ENCODE measurements at regions not wholly inside any gene's neighbourhood (a gene's known extent, or its start where the extent isn't known, plus 50 kb on each side); places are given as distances from the start of the nearest gene placed in this dataset.

GRCh38 chr15:60091911-60092310, 87.8 kb downstream of the FOXB1 start:
- H3K27me3 ChIP-seq (ENCODE audit: insufficient read depth, low read length), result no peaks in the 10 kb centered on the region
- H3K9me3 ChIP-seq (ENCODE audit: insufficient read depth, low read depth, low read length), result no peaks in the 10 kb centered on the region
- H3K36me3 ChIP-seq (ENCODE audit: insufficient read depth, low read length), result no peaks in the 10 kb centered on the region
- peaks cover 29% of the 10 kb centered on the region for H3K4me1 ChIP-seq (ENCODE audit: insufficient read depth, low read length)
- H3K27me3 Mint-ChIP-seq (ENCODE audit: low read depth, unreplicated experiment), result peaks cover 2% of the 10 kb centered on the region
- no peak for FAIRE-seq
- peak overlapping the region; percentile 64 for H3K27ac Mint-ChIP-seq (ENCODE audit: unreplicated experiment)
- no peak overlapping the region for H3K4me3 Mint-ChIP-seq (ENCODE audit: unreplicated experiment)
- no peak overlapping the region for H2AFZ ChIP-seq (ENCODE audit: low read depth, low read length)
- no peak for TF ChIP-seq CTCF (IDR thresholded peaks at IDR 0.05; ENCODE audit: insufficient read depth, low read depth, low read length)
- TF ChIP-seq EZH2 (IDR thresholded peaks at IDR 0.05; ENCODE audit: insufficient read depth, low read length), result no peak
- H4K20me1 ChIP-seq (ENCODE audit: insufficient read depth, low read length), result no peaks in the 10 kb centered on the region
- no peak overlapping the region for H3K9ac ChIP-seq (ENCODE audit: low read length)
- peaks cover 6% of the 10 kb centered on the region for H3K9me3 Mint-ChIP-seq (ENCODE audit: unreplicated experiment)
- peaks cover 33% of the 10 kb centered on the region for H3K4me1 Mint-ChIP-seq (ENCODE audit: low read depth, unreplicated experiment)
- no peak overlapping the region for H3K4me3 ChIP-seq (ENCODE audit: insufficient read depth, low read depth, low read length)
- no peaks in the 10 kb centered on the region for H3K36me3 Mint-ChIP-seq (ENCODE audit: low read depth, unreplicated experiment)
- no peak for DNase-seq (ENCODE audit: low read depth)
- no peak overlapping the region for H3K4me2 ChIP-seq (ENCODE audit: low read length)
- no peak overlapping the region for H3K27ac ChIP-seq (ENCODE audit: low read depth, low read length)
- H3K79me2 ChIP-seq (ENCODE audit: insufficient read depth, low read length), result no peaks in the 10 kb centered on the region

GRCh38 chr15:60093273-60094067, 89.4 kb downstream of the FOXB1 start:
- no peak overlapping the region for H3K4me3 Mint-ChIP-seq (ENCODE audit: unreplicated experiment)
- H3K27ac Mint-ChIP-seq (ENCODE audit: unreplicated experiment), result no peak overlapping the region
- Histone ChIP-seq H4K20me1 (ENCODE audit: insufficient read depth, low read length) (no peaks in the 10 kb centered on the region), H3K9ac (ENCODE audit: low read length) (no peak overlapping the region), H3K4me2 (ENCODE audit: low read length) (no peak overlapping the region), H3K4me1 (ENCODE audit: insufficient read depth, low read length) (peaks cover 20% of the 10 kb centered on the region), H3K79me2 (ENCODE audit: insufficient read depth, low read length) (no peaks in the 10 kb centered on the region), H3K27ac (ENCODE audit: low read depth, low read length) (no peak overlapping the region), H3K4me3 (ENCODE audit: insufficient read depth, low read depth, low read length) (no peak overlapping the region), H3K9me3 (ENCODE audit: insufficient read depth, low read depth, low read length) (no peaks in the 10 kb centered on the region), H3K27me3 (ENCODE audit: insufficient read depth, low read length) (no peaks in the 10 kb centered on the region), H2AFZ (ENCODE audit: low read depth, low read length) (no peak overlapping the region), H3K36me3 (ENCODE audit: insufficient read depth, low read length) (no peaks in the 10 kb centered on the region)
- no peak for DNase-seq (ENCODE audit: low read depth)
- no peak for FAIRE-seq
- H3K27me3 Mint-ChIP-seq (ENCODE audit: low read depth, unreplicated experiment), result no peaks in the 10 kb centered on the region
- H3K9me3 Mint-ChIP-seq (ENCODE audit: unreplicated experiment), result peaks cover 9% of the 10 kb centered on the region
- H3K4me1 Mint-ChIP-seq (ENCODE audit: low read depth, unreplicated experiment), result peaks cover 28% of the 10 kb centered on the region
- no peak for TF ChIP-seq EZH2 (IDR thresholded peaks at IDR 0.05; ENCODE audit: insufficient read depth, low read length)
- no peak for TF ChIP-seq CTCF (IDR thresholded peaks at IDR 0.05; ENCODE audit: insufficient read depth, low read depth, low read length)
- H3K36me3 Mint-ChIP-seq (ENCODE audit: low read depth, unreplicated experiment), result no peaks in the 10 kb centered on the region

DNA sequence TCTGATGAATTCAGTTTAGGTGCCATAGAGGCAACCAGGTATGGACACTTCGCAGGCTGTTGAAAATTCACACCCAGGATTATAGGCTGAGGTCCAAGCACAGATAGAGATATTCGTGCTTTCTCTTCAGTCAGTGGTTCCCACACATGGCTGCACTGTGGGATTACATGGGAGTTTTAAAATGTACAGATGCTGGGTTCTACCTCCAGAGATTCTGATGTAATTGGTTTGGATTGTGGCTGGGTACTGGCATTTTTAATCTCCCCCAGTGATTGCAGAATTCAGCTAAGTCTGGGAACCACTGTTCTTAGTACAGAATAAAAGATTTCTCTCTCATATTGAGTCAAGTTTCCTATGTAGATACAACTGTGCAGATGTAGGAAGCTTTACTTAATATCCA, 91.6 kb downstream of the FOXB1 start:
- H3K27ac ChIP-seq (ENCODE audit: low read depth, low read length), result peak overlapping the region; percentile 72

More for the DNA sequence above, 91.6 kb downstream of the FOXB1 start:
- TF ChIP-seq CTCF (IDR thresholded peaks at IDR 0.05; ENCODE audit: insufficient read depth, low read depth, low read length) (no peak), EZH2 (IDR thresholded peaks at IDR 0.05; ENCODE audit: insufficient read depth, low read length) (no peak)
- FAIRE-seq, result no peak
- Histone ChIP-seq H3K4me3 (ENCODE audit: insufficient read depth, low read depth, low read length) (no peak overlapping the region), H3K4me2 (ENCODE audit: low read length) (peak overlapping the region; percentile 61), H3K9ac (ENCODE audit: low read length) (peak overlapping the region; percentile 17), H4K20me1 (ENCODE audit: insufficient read depth, low read length) (no peaks in the 10 kb centered on the region), H3K4me1 (ENCODE audit: insufficient read depth, low read length) (peaks cover 20% of the 10 kb centered on the region), H3K36me3 (ENCODE audit: insufficient read depth, low read length) (no peaks in the 10 kb centered on the region), H3K27me3 (ENCODE audit: insufficient read depth, low read length) (no peaks in the 10 kb centered on the region), H2AFZ (ENCODE audit: low read depth, low read length) (no peak overlapping the region), H3K79me2 (ENCODE audit: insufficient read depth, low read length) (no peaks in the 10 kb centered on the region), H3K9me3 (ENCODE audit: insufficient read depth, low read depth, low read length) (no peaks in the 10 kb centered on the region)
- H3K27ac Mint-ChIP-seq (ENCODE audit: unreplicated experiment), result peak overlapping the region; percentile 92
- no peaks in the 10 kb centered on the region for H3K36me3 Mint-ChIP-seq (ENCODE audit: low read depth, unreplicated experiment)
- peaks cover 9% of the 10 kb centered on the region for H3K9me3 Mint-ChIP-seq (ENCODE audit: unreplicated experiment)
- peaks cover 23% of the 10 kb centered on the region for H3K4me1 Mint-ChIP-seq (ENCODE audit: low read depth, unreplicated experiment)
- no peak overlapping the region for H3K4me3 Mint-ChIP-seq (ENCODE audit: unreplicated experiment)
- DNase-seq (ENCODE audit: low read depth), result peak; percentile 55
- no peaks in the 10 kb centered on the region for H3K27me3 Mint-ChIP-seq (ENCODE audit: low read depth, unreplicated experiment)
